Thoracic aorta (tissue), 2 donors: ENCODE measurements at regions not wholly inside any gene's neighbourhood (a gene's known extent, or its start where the extent isn't known, plus 50 kb on each side); places are given as distances from the start of the nearest gene placed in this dataset.

ENCODE experiments used
- ATAC-seq: fragments of 150-250 bp; one replicate; pipeline ENCODE4 v1.8.0; 2017; ENCODE audit warnings: low read depth; ENCODE audit not compliant: insufficient number of reproducible peaks, low FRiP score
- DNase-seq: peaks from one replicate; pipeline ENCODE4 v3.0.0-alpha.2; 2020; ENCODE audit warnings: low spot score
- H3K27ac ChIP-seq, 2 donors: fragments of 200-600 bp; sonication (generic); 1 replicate in 1 of 2; 2 replicates in 1 of 2; pipeline ENCODE4 v1.5.1; 2016; ENCODE audit warnings: mild to moderate bottlenecking in 2 of 2, moderate library complexity in 2 of 2
- H3K27me3 ChIP-seq: fragments of 200-600 bp; sonication (generic); replicated peaks from 2 replicates; pipeline ENCODE4 v1.6.0; 2016; ENCODE audit warnings: mild to moderate bottlenecking; ENCODE audit not compliant: insufficient read depth
- H3K36me3 ChIP-seq: fragments of 200-600 bp; sonication (generic); one replicate; pipeline ENCODE4 v1.5.1; 2016
- H3K4me1 ChIP-seq, 2 donors: fragments of 200-600 bp; sonication (generic); 1 replicate in 1 of 2; 2 replicates in 1 of 2; pipeline versions ENCODE4 v1.5.1 to v1.6.0; 2016; ENCODE audit warnings: low read depth in 2 of 2, mild to moderate bottlenecking in 1 of 2; ENCODE audit not compliant: control insufficient read depth in 1 of 2
- H3K4me3 ChIP-seq: fragments of 200-600 bp; sonication (generic); 2 replicates; pipeline ENCODE4 v1.5.1; 2016; ENCODE audit warnings: mild to moderate bottlenecking
- H3K9me3 ChIP-seq: fragments of 200-600 bp; sonication (generic); 2 replicates; pipeline ENCODE4 v1.5.1; 2016
- TF ChIP-seq, protein P1 (sequence below): fragments of 200-600 bp; sonication (generic); IDR thresholded peaks from one replicate; pipeline ENCODE4 v1.5.1; 2019; ENCODE audit warnings: antibody characterized with exemption

DNA sequence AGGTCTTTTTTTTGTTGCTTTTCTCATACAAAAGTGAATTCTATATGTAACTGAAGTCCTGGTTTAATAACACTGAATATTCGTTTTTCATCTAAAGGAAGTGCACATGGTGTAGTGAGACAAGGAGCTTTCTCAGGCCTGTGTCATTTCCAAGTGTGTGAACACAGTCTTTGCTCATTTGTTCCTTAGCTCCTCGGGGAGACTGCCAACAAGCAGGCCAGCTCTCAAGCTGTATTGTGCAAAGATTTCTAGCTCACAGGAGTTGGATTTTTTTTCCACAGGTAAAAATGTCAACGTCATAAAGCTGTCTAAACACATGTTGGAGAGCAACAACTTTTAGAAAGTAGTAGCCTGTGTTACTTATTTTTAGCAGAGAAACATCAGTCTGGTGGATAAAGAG lies 87.8 kb upstream of the S1PR1 start:
- Histone ChIP-seq H3K36me3 (no peaks in the 10 kb centered on the region), H3K4me1 (peaks cover 30 to 49% of the 10 kb centered on the region in 2 donors), H3K9me3 (no peaks in the 10 kb centered on the region), H3K4me3 (no peak overlapping the region), H3K27ac (peak overlapping the region in 1 of 2 donors; percentile 19), H3K27me3 (no peaks in the 10 kb centered on the region)
- DNase-seq, result no peak
- ATAC-seq, result peak; percentile 62
- TF ChIP-seq, protein P1, sequence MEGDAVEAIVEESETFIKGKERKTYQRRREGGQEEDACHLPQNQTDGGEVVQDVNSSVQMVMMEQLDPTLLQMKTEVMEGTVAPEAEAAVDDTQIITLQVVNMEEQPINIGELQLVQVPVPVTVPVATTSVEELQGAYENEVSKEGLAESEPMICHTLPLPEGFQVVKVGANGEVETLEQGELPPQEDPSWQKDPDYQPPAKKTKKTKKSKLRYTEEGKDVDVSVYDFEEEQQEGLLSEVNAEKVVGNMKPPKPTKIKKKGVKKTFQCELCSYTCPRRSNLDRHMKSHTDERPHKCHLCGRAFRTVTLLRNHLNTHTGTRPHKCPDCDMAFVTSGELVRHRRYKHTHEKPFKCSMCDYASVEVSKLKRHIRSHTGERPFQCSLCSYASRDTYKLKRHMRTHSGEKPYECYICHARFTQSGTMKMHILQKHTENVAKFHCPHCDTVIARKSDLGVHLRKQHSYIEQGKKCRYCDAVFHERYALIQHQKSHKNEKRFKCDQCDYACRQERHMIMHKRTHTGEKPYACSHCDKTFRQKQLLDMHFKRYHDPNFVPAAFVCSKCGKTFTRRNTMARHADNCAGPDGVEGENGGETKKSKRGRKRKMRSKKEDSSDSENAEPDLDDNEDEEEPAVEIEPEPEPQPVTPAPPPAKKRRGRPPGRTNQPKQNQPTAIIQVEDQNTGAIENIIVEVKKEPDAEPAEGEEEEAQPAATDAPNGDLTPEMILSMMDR, result no peak

DNA sequence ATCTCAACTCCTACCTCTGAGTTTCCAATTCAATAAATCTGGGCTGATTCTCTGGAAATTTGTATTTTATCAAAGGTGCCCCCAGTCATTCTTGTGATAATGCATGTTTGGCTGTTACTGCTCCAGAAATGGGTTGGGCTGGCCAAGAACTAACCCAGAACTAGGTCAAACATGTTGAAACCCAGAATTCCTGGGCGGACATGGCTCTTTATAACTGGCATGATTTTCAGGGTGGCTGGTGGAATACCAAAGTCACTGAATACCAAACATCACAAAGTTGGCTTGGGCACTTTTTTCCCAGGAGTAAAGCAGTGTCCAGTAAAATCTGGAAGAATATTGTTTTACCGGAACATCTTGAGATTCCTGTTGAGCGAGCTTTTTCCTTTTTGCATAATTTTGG lies 89.4 kb upstream of the S1PR1 start:
- H3K27ac ChIP-seq, result no peak overlapping the region
- DNase-seq (no peak), ATAC-seq (no peak)
- H3K9me3 ChIP-seq, result no peaks in the 10 kb centered on the region
- TF ChIP-seq, protein P1, result no peak
- H3K4me3 ChIP-seq, result no peak overlapping the region
- no peaks in the 10 kb centered on the region for H3K27me3 ChIP-seq
- no peaks in the 10 kb centered on the region for H3K36me3 ChIP-seq
- peaks cover 30 to 49% of the 10 kb centered on the region in 2 donors for H3K4me1 ChIP-seq

DNA sequence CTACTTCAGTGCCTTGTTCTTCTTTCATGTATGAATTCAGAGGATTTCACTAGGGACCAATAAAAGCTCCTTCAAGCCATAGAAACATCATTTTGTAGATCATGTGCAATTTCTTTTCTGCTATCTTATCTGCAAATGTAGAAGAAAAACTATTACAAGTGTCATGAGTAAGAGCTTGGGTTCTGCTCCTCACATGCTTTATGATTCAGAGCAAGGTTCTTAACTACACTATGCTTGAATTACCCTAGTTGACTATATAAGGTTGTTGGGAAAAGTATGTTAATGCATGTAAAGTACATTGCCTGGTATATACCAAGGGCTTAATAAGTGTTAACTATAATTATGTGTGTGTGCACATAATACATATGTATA lies 91.4 kb upstream of the S1PR1 start:
- TF ChIP-seq, protein P1, result no peak
- Histone ChIP-seq H3K27ac (no peak overlapping the region), H3K27me3 (no peaks in the 10 kb centered on the region), H3K4me3 (no peak overlapping the region), H3K9me3 (no peaks in the 10 kb centered on the region), H3K36me3 (no peaks in the 10 kb centered on the region), H3K4me1 (peaks cover 27 to 49% of the 10 kb centered on the region in 2 donors)
- DNase-seq (no peak), ATAC-seq (no peak)

DNA sequence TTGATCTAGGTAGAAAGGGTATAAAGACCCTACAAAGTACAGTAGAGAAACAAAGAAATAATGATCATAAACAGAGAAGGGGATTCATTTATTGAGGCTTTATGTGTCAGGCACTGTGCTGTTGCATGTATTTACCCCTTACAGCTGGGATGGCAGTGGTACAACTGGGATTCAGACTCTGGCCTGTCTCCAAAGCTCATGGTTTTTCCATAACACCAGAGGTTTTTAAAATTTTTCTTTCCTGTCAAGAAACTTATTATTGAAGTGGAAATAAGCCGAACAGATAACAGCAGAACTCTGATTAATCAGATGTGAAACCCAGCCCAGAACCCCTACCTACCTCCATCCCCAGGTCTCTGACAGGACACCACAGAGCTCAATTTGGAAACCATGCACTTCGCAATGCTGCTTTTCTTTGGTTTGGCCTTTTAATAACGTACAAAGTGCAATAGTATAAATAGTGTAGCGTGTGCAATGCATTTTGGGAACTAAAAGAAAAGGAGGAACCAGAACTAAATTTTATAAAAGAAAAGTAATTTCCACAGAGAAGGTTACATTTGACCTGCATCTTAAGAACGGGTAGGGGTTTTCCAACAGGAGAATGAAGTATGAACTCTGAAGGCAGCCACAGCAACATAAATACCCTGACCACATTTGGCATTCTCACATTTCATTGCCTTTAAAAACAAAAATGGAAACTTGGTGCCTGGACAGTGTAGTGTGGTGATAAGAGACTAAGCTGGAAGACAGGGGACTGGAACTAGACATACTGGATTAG lies 92.0 kb upstream of the S1PR1 start:
- DNase-seq (no peak), ATAC-seq (no peak)
- TF ChIP-seq, protein P1, result no peak
- Histone ChIP-seq H3K36me3 (no peaks in the 10 kb centered on the region), H3K9me3 (no peaks in the 10 kb centered on the region), H3K27ac (no peak overlapping the region), H3K4me1 (peaks cover 21 to 47% of the 10 kb centered on the region in 2 donors), H3K27me3 (no peaks in the 10 kb centered on the region), H3K4me3 (no peak overlapping the region)

DNA sequence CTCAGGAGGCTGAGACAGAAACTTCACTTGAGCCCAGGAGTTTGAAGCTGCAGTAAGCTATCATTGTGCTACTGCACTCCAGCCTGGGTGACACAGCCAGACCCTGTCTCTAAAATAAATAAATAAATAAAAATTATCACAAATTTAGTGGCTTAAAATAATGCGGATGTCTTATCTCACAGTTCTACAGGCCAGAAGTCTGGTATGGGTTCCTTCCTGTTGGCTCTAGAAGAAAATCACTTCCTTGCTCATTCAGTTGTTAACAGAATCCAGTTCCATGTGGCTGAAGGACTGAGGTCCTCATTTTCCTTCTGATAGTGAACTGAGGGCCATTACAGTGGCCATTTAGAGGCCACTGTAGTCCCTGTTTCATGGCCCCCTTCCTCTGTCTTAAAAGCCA lies 94.6 kb upstream of the S1PR1 start:
- H3K9me3 ChIP-seq, result no peaks in the 10 kb centered on the region
- no peaks in the 10 kb centered on the region for H3K36me3 ChIP-seq
- TF ChIP-seq, protein P1, result no peak
- no peaks in the 10 kb centered on the region for H3K27me3 ChIP-seq
- H3K27ac ChIP-seq, result no peak overlapping the region
- ATAC-seq (no peak), DNase-seq (no peak)
- H3K4me3 ChIP-seq, result no peak overlapping the region
- peaks cover 6 to 38% of the 10 kb centered on the region in 2 donors for H3K4me1 ChIP-seq
